KMS-11 (cell line): ENCODE measurements at regions not wholly inside any gene's neighbourhood (a gene's known extent, or its start where the extent isn't known, plus 50 kb on each side); places are given as distances from the start of the nearest gene placed in this dataset.

Source experiments
- H2AFZ ChIP-seq: fragments of 200-600 bp; sonication (generic); 2 replicates; pipeline ENCODE4 v1.6.1; 2016; ENCODE audit warnings: antibody characterized with exemption, mixed run types, low read depth
- H3K27ac ChIP-seq: fragments of 200-600 bp; sonication (generic); 2 replicates; pipeline ENCODE4 v1.6.1; 2016; ENCODE audit warnings: mild to moderate bottlenecking, mixed run types
- H3K27me3 ChIP-seq: fragments of 200-600 bp; sonication (generic); 2 replicates; pipeline ENCODE4 v1.6.1; 2017; ENCODE audit warnings: mild to moderate bottlenecking, low read depth, mixed run types, moderate library complexity; ENCODE audit not compliant: insufficient read depth
- H3K36me3 ChIP-seq: fragments of 200-600 bp; sonication (generic); 2 replicates; pipeline ENCODE4 v1.6.1; 2017; ENCODE audit warnings: mild to moderate bottlenecking, mixed run types; ENCODE audit not compliant: insufficient read depth
- H3K4me1 ChIP-seq: fragments of 200-600 bp; sonication (generic); 2 replicates; pipeline ENCODE4 v1.6.1; 2016; ENCODE audit warnings: mild to moderate bottlenecking, low read depth, mixed run types; ENCODE audit not compliant: poor library complexity, severe bottlenecking
- H3K4me2 ChIP-seq: fragments of 200-600 bp; sonication (generic); 2 replicates; pipeline ENCODE4 v1.7.0; 2016; ENCODE audit warnings: mild to moderate bottlenecking, mixed run types
- H3K4me3 ChIP-seq: fragments of 200-600 bp; sonication (generic); IDR thresholded peaks from 2 replicates; pipeline ENCODE4 v1.6.1; 2017; ENCODE audit warnings: low read depth, low read length, mixed read lengths; ENCODE audit not compliant: insufficient read depth
- H3K79me2 ChIP-seq: fragments of 200-600 bp; sonication (generic); 2 replicates; pipeline ENCODE4 v1.6.1; 2016; ENCODE audit warnings: low read depth, mixed run types; ENCODE audit not compliant: insufficient read depth
- H3K9ac ChIP-seq: fragments of 200-600 bp; sonication (generic); 2 replicates; pipeline ENCODE4 v1.6.1; 2016; ENCODE audit warnings: mild to moderate bottlenecking, mixed run types
- H4K20me1 ChIP-seq: fragments of 200-600 bp; sonication (generic); 2 replicates; pipeline ENCODE4 v1.6.1; 2016; ENCODE audit warnings: mild to moderate bottlenecking, mixed run types; ENCODE audit not compliant: insufficient read depth
- TF ChIP-seq, protein P1 (sequence below): fragments of 200-600 bp; sonication (generic); conservative IDR thresholded peaks from 2 replicates; pipeline ENCODE4 v1.6.1; 2017; ENCODE audit warnings: low read depth, mild to moderate bottlenecking, antibody characterized with exemption, low read length, moderate library complexity, mixed read lengths

- no peaks in the 10 kb centered on the region for H3K79me2 ChIP-seq
- no peak overlapping the region for H2AFZ ChIP-seq
- H3K4me2 ChIP-seq = no peak overlapping the region
- no peaks in the 10 kb centered on the region for H4K20me1 ChIP-seq
- no peaks in the 10 kb centered on the region for H3K4me1 ChIP-seq
- no peaks in the 10 kb centered on the region for H3K27me3 ChIP-seq
- TF ChIP-seq, protein P1, sequence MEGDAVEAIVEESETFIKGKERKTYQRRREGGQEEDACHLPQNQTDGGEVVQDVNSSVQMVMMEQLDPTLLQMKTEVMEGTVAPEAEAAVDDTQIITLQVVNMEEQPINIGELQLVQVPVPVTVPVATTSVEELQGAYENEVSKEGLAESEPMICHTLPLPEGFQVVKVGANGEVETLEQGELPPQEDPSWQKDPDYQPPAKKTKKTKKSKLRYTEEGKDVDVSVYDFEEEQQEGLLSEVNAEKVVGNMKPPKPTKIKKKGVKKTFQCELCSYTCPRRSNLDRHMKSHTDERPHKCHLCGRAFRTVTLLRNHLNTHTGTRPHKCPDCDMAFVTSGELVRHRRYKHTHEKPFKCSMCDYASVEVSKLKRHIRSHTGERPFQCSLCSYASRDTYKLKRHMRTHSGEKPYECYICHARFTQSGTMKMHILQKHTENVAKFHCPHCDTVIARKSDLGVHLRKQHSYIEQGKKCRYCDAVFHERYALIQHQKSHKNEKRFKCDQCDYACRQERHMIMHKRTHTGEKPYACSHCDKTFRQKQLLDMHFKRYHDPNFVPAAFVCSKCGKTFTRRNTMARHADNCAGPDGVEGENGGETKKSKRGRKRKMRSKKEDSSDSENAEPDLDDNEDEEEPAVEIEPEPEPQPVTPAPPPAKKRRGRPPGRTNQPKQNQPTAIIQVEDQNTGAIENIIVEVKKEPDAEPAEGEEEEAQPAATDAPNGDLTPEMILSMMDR = no peak
- no peak overlapping the region for H3K4me3 ChIP-seq
- H3K27ac ChIP-seq = no peak overlapping the region
- H3K36me3 ChIP-seq = no peaks in the 10 kb centered on the region
- H3K9ac ChIP-seq = no peak overlapping the region
Observed at GRCh38 chr4:66108898-66109297, 438.6 kb upstream of the EPHA5 start.

DNA sequence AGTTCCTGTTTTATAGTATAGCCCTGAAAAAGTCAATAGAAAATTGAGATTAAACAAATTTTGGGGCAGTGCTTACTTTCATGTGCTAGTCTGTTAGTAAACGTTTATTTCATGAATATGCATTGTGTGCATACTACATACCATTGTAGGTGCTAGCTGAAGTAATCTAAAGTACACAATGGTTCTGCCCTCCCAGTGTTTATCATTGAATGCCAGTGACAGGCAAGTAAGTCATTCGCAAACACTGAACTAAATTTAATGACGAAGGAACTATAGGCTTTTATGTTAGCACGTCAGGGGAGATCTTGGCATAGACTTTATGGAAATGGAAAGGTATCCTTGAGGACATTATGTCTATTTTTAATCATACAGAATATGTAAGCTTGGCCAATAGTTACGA lies 426.9 kb upstream of the EPHA5 start:
- H3K4me2 ChIP-seq = no peak overlapping the region
- no peak overlapping the region for H2AFZ ChIP-seq
- H3K4me3 ChIP-seq = no peak overlapping the region
- H3K27me3 ChIP-seq = no peaks in the 10 kb centered on the region
- no peaks in the 10 kb centered on the region for H3K79me2 ChIP-seq
- TF ChIP-seq, protein P1 = no peak
- no peaks in the 10 kb centered on the region for H3K36me3 ChIP-seq
- H3K9ac ChIP-seq = no peak overlapping the region
- no peak overlapping the region for H3K27ac ChIP-seq
- no peaks in the 10 kb centered on the region for H4K20me1 ChIP-seq
- no peaks in the 10 kb centered on the region for H3K4me1 ChIP-seq

DNA sequence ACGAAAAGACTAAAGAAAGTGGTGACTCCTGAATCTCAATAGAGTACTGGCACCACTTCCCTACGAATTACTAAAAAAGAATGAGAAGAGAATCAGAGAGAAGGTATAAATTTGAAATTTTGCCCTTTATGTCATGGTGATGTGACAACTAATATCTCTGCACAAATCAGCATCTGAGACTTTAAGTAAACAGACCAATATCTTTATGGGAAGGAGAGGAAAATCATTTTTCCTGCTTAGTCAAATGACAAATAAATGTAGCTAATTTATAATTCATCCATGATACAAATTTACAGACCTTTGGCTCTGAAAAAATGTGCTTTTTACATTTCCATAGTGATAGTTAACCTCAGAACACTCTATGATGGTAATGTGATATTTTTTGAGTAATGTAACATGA lies 424.8 kb upstream of the EPHA5 start:
- Histone ChIP-seq H3K4me2 (no peak overlapping the region), H4K20me1 (no peaks in the 10 kb centered on the region), H3K36me3 (no peaks in the 10 kb centered on the region), H3K9ac (no peak overlapping the region), H3K4me3 (no peak overlapping the region), H3K27ac (no peak overlapping the region), H3K4me1 (no peaks in the 10 kb centered on the region), H3K79me2 (no peaks in the 10 kb centered on the region), H2AFZ (no peak overlapping the region), H3K27me3 (no peaks in the 10 kb centered on the region)
- TF ChIP-seq, protein P1 = no peak

DNA sequence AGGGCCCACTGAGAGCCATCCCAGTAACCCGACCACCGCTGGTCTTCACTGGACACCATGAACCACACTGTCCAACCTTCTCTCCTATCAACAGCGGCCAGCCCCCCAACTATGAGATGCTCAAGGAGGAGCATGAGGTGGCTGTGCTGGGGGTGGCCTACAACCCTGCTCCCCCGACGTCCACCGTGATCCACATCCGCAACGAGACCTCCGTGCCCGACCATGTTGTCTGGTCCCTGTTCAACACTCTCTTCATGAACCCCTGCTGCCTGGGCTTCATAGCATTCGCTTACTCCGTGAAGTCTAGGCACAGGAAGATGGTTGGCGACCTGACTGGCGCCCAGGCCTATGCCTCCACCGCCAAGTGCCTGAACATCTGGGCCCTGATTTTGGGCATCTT lies 423.8 kb upstream of the EPHA5 start:
- H3K79me2 ChIP-seq = no peaks in the 10 kb centered on the region
- H3K27ac ChIP-seq = no peak overlapping the region
- no peaks in the 10 kb centered on the region for H3K36me3 ChIP-seq
- H3K4me1 ChIP-seq = no peaks in the 10 kb centered on the region
- no peak overlapping the region for H3K4me3 ChIP-seq
- no peak overlapping the region for H3K4me2 ChIP-seq
- no peaks in the 10 kb centered on the region for H4K20me1 ChIP-seq
- no peaks in the 10 kb centered on the region for H3K27me3 ChIP-seq
- TF ChIP-seq, protein P1 = no peak
- no peak overlapping the region for H2AFZ ChIP-seq
- H3K9ac ChIP-seq = no peak overlapping the region

DNA sequence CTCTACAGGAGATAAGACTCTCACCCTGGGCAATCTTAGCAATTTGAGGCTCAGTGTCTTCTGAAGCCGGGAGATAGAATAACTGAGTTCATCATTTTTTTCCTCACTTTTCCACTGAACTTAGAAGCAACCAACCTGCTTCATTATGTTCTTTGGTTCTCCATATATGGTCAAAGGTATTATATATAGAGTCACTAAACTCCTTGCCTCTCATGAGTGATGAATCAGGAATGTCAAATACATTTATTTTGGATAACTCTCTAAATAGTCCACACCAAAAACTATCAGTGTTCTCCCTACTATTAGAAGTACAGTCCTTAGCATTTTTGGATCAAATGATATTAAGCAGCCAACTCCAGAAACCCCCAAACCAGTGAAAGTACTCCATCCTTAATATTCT lies 421.5 kb upstream of the EPHA5 start:
- no peak overlapping the region for H2AFZ ChIP-seq
- H4K20me1 ChIP-seq = no peaks in the 10 kb centered on the region
- no peaks in the 10 kb centered on the region for H3K79me2 ChIP-seq
- no peaks in the 10 kb centered on the region for H3K4me1 ChIP-seq
- no peaks in the 10 kb centered on the region for H3K27me3 ChIP-seq
- H3K4me3 ChIP-seq = no peak overlapping the region
- no peak overlapping the region for H3K9ac ChIP-seq
- TF ChIP-seq, protein P1 = no peak
- no peak overlapping the region for H3K4me2 ChIP-seq
- H3K36me3 ChIP-seq = no peaks in the 10 kb centered on the region
- no peak overlapping the region for H3K27ac ChIP-seq
